ENCODE measurements at regions not wholly inside any gene's neighbourhood (a gene's known extent, or its start where the extent isn't known, plus 50 kb on each side); places are given as distances from the start of the nearest gene placed in this dataset.

- Histone ChIP-seq H3K79me2 (ENCODE audit: control insufficient read depth, insufficient read depth, low read length) (peaks cover 11% of the 10 kb centered on the region; the same call in 2 of the 3 replicates), H3K27me3 (ENCODE audit: control insufficient read depth in 2 of 2, insufficient read depth in 2 of 2, low read length in 2 of 2) (no peaks in the 10 kb centered on the region), H3K36me3 (ENCODE audit: control insufficient read depth, insufficient read depth, low read length) (no peaks in the 10 kb centered on the region), H2AFZ (ENCODE audit: low read depth, low read length) (no peak overlapping the region), H3K9me1 (ENCODE audit: control insufficient read depth, insufficient read depth, low read length) (no peaks in the 10 kb centered on the region), H3K9me3 (replicated peaks; ENCODE audit: control insufficient read depth, insufficient read depth, low read depth, low read length) (no peaks in the 10 kb centered on the region), H4K20me1 (replicated peaks; ENCODE audit: control insufficient read depth, insufficient read depth, low read length) (no peaks in the 10 kb centered on the region), H3K9ac (ENCODE audit: insufficient read depth in 1 of 2, low read depth in 2 of 2, low read length in 2 of 2) (no peak overlapping the region), H3K4me1 (replicated peaks in 1 of 2; ENCODE audit: control insufficient read depth in 2 of 2, insufficient read depth in 2 of 2, low read length in 2 of 2) (no peaks in the 10 kb centered on the region), H3K4me2 (ENCODE audit: insufficient read depth, low read length) (no peak overlapping the region), H3K27ac (ENCODE audit: extremely low read depth, low read depth, low read length) (no peak overlapping the region), H3K4me3 (no peak overlapping the region)
- in situ Hi-C loops (cut with MboI): no loop called here
- TF ChIP-seq RAD51 (IDR thresholded peaks at IDR 0.05; ENCODE audit: borderline replicate concordance, low read depth) (0 out of 2 replicates have a peak, but pooled peaks have one; percentile 27), NFRKB (IDR thresholded peaks at IDR 0.05; ENCODE audit: low read depth) (no peak), TFE3 (CRISPR knock-in tag; IDR thresholded peaks at IDR 0.05) (peak; percentile 73), USF2 (CRISPR knock-in tag; IDR thresholded peaks at IDR 0.05) (0 out of 2 replicates have a peak, but pooled peaks have one; percentile 12)
- FAIRE-seq (no peak), ATAC-seq (no peak; the same call in 1 of the 3 replicates), DNase-seq (ENCODE audit: extremely low read depth in 1 of 4, low spot score in 3 of 4) (no peak)
- whole genome bisulfite sequencing (ENCODE audit: insufficient coverage, low coverage, missing lambda C conversion rate): 64% methylated on average over 1 of the region's 1 CpG
- ChIA-PET CTCF (ENCODE audit: low intra/inter-chr PET ratio) (no interaction called here), POLR2A (no interaction called here)
- no TSS peak for BruUV-seq (replicated peaks)
- intact Hi-C loops (cut with micrococcal nuclease): no loop called here
Observed at GRCh38 chr1:194807530-194808220, 1621.3 kb upstream of the B3GALT2 start.

Data from K562 (cell line).